ENCODE measurements at regions not wholly inside any gene's neighbourhood (a gene's known extent, or its start where the extent isn't known, plus 50 kb on each side); places are given as distances from the start of the nearest gene placed in this dataset.
A peak's percentile ranks its signal among the peaks of the same experiment; 100 is the strongest.
"Not testable (repeated sequence)": the region's sequence is repeated elsewhere in the genome, so short reads cannot be mapped to it uniquely, and the experiment has no call there.

DNA sequence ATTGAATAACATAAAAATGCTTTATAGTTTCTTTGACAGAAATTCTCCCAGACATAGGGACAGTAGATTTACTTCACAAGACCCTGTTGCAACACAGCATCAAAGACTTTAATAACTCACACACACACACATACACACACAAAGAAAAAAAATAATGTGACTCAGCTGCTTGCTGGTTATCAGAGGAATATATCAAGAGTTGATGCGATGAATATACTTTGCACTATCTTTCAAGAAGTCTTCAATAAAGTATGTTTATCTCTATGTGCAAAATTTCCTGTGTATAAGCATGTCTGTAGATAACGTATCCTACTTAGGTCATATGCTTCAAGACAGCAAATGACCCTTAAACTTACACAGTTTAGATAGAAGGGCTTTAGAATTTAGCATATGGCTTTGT, 243.1 kb downstream of the ARL4A start:
- no peak for DNase-seq (ENCODE audit: low spot score)
- POLR2A ChIA-PET (ENCODE audit: low non-redundant PET) = no interaction called here
- H3K27ac ChIP-seq = no peak overlapping the region
- CTCF ChIA-PET = no interaction called here
- no peak for TF ChIP-seq CTCF (conservative IDR thresholded peaks at IDR 0.05; ENCODE audit: low read depth)

GRCh38 chr7:12931465-12931864, 244.0 kb downstream of the ARL4A start:
- POLR2A ChIA-PET (ENCODE audit: low non-redundant PET); H3K27ac ChIP-seq; DNase-seq (ENCODE audit: low spot score); CTCF ChIA-PET: not testable (repeated sequence)

DNA sequence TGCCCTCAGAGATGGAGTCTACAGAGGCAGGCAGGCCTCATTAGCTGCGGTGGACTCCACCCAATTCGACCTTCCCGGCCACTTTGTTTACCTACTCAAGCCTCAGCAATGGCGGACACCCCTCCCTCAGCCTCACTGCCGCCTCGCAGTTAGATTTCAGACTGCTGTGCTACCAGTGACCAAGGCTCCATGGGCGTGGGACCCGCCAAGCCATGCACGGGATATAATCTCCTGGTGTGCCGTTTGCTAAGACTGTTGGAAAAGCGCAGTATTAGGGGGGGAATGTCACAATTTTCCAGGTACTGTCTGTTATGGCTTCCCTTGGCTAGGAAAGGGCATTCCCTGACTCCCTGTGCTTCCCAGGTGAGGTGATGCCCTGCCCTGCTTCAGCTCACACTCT, 252.3 kb downstream of the ARL4A start:
- no peak overlapping the region for H3K27ac ChIP-seq
- DNase-seq (ENCODE audit: low spot score) = no peak
- CTCF ChIA-PET = no interaction called here
- no peak for TF ChIP-seq CTCF (conservative IDR thresholded peaks at IDR 0.05; ENCODE audit: low read depth)
- POLR2A ChIA-PET (ENCODE audit: low non-redundant PET) = no interaction called here

GRCh38 chr7:12941512-12941911, 254.1 kb downstream of the ARL4A start:
- ChIA-PET POLR2A (ENCODE audit: low non-redundant PET) (no interaction called here), CTCF (no interaction called here)
- DNase-seq (ENCODE audit: low spot score) = peak; percentile 56
- H3K27ac ChIP-seq = no peak overlapping the region
- no peak for TF ChIP-seq CTCF (conservative IDR thresholded peaks at IDR 0.05; ENCODE audit: low read depth)

- ChIA-PET POLR2A (ENCODE audit: low non-redundant PET) (no interaction called here), CTCF (interaction anchor here (0.6 kb wide), 1 partner anchor 18 kb away, joined by 3 read pairs; no protein-coding TSS in a partner anchor)
- no peak overlapping the region for H3K27ac ChIP-seq
- no peak for TF ChIP-seq CTCF (conservative IDR thresholded peaks at IDR 0.05; ENCODE audit: low read depth)
- no peak for DNase-seq (ENCODE audit: low spot score)
Observed at GRCh38 chr7:12942609-12943008, 255.2 kb downstream of the ARL4A start.

DNA sequence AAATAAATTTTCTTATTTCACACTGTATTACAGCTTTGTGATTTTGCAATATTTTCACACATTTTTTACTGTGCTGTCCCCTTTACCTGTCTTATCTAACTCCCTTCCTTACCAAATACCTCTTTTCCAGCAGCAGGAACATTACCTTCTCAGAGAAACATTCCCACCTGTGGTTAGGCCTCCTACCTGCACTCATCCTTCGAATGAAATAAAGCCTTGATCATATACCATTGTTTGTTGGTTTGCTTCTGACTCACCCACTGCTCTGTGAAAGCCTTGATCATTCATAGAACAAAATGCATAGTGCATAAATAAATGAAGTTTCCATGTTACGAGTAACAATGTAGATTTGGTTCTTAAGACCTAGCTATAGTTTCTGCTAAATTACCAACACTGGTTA, 256.3 kb downstream of the ARL4A start:
- no peak for TF ChIP-seq CTCF (conservative IDR thresholded peaks at IDR 0.05; ENCODE audit: low read depth)
- ChIA-PET CTCF (no interaction called here), POLR2A (ENCODE audit: low non-redundant PET) (no interaction called here)
- no peak for DNase-seq (ENCODE audit: low spot score)
- H3K27ac ChIP-seq = no peak overlapping the region

DNA sequence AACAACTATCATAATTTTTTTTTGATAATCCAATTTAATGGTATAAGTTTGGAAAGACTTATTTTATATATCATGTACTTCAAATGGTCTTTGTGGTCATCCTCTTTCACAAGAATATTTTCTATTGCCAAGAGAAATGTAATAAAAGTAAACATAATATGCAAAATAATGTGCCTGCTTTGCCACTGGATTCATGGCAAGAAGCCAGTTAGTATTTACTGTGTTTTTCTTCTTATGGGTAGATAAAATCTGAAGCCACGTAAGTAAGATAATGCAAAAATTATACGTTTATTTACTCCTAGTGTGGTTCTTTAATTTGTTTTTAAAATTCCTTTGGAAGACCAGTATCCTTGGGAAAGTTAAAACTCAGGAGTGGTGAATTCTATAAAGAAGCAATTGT, 258.5 kb downstream of the ARL4A start:
- no peak for TF ChIP-seq CTCF (conservative IDR thresholded peaks at IDR 0.05; ENCODE audit: low read depth)
- no peak overlapping the region for H3K27ac ChIP-seq
- DNase-seq (ENCODE audit: low spot score) = no peak
- ChIA-PET POLR2A (ENCODE audit: low non-redundant PET) (no interaction called here), CTCF (no interaction called here)

All from RWPE1 (cell line).